Skeletal muscle tissue (tissue), 4 donors: ENCODE measurements at regions not wholly inside any gene's neighbourhood (a gene's known extent, or its start where the extent isn't known, plus 50 kb on each side); places are given as distances from the start of the nearest gene placed in this dataset. TPM values are rescaled to one million over a fixed set of nuclear protein-coding genes. Genes with fewer than 3 reads are reported as not detected.
"Not testable (repeated sequence)": the region's sequence is repeated elsewhere in the genome, so short reads cannot be mapped to it uniquely, and the experiment has no call there.

Experiments used
- H3K27ac ChIP-seq: one replicate; pipeline ENCODE4 v1.7.0; 2013; ENCODE audit warnings: mild to moderate bottlenecking, low read depth, low read length, inconsistent platforms
- H3K27me3 ChIP-seq, 3 donors: one replicate each; pipeline ENCODE4 v1.7.0; 2013; ENCODE audit warnings: low read length in 3 of 3; ENCODE audit not compliant: control insufficient read depth in 3 of 3, insufficient read depth in 3 of 3
- H3K36me3 ChIP-seq, 3 donors: one replicate each; pipeline ENCODE4 v1.7.0; 2013; ENCODE audit warnings: low read length in 3 of 3; ENCODE audit not compliant: control insufficient read depth in 3 of 3, insufficient read depth in 3 of 3
- H3K4me1 ChIP-seq, 3 donors: one replicate each; pipeline ENCODE4 v1.7.0; 2013; ENCODE audit warnings: low read length in 3 of 3, mild to moderate bottlenecking in 3 of 3; ENCODE audit not compliant: control insufficient read depth in 3 of 3, insufficient read depth in 3 of 3
- H3K4me3 ChIP-seq, 3 donors: one replicate each; pipeline ENCODE4 v1.7.0; 2013; ENCODE audit warnings: low read length in 3 of 3
- H3K9ac ChIP-seq, 3 donors: one replicate each; pipeline ENCODE4 v1.7.0; 2013; ENCODE audit warnings: low read length in 3 of 3, mild to moderate bottlenecking in 3 of 3, moderate library complexity in 2 of 3, low read depth in 1 of 3
- H3K9me3 ChIP-seq, 3 donors: one replicate each; pipeline ENCODE4 v1.7.0; 2013; ENCODE audit warnings: low read length in 3 of 3; ENCODE audit not compliant: control insufficient read depth in 3 of 3
- small RNA-seq: library from RNA; depleted of rRNA; stranded (forward); fragments of <200 nt; gene quantifications from one replicate; pipeline ENCODE3, GENCODE V24; 2014
- donor health status: Osteomylitis.

GRCh38 chr4:52512291-52512690 lies 146.8 kb downstream of the USP46 start:
- Histone ChIP-seq H3K4me3 (no peak overlapping the region), H3K27ac (no peak overlapping the region), H3K9ac (no peak overlapping the region)

GRCh38 chr4:52522093-52522492 lies 137.0 kb downstream of the USP46 start:
- H3K36me3 ChIP-seq, H3K27ac ChIP-seq: not testable (repeated sequence)

More at GRCh38 chr4:52512291-52512690, 146.8 kb downstream of the USP46 start:
- Histone ChIP-seq H3K36me3 (no peaks in the 10 kb centered on the region), H3K27me3 (no peaks in the 10 kb centered on the region), H3K4me1 (peaks cover 0 to 2% (median 0%) of the 10 kb centered on the region in 3 donors), H3K9me3 (no peaks in the 10 kb centered on the region)

GRCh38 chr4:52529983-52530382 lies 129.1 kb downstream of the USP46 start:
- H3K27ac ChIP-seq: no peak overlapping the region
- H3K9me3 ChIP-seq: no peaks in the 10 kb centered on the region
- H3K4me3 ChIP-seq: no peak overlapping the region
- H3K36me3 ChIP-seq: no peaks in the 10 kb centered on the region
- H3K27me3 ChIP-seq: no peaks in the 10 kb centered on the region
- no peak overlapping the region for H3K9ac ChIP-seq
- no peaks in the 10 kb centered on the region for H3K4me1 ChIP-seq

More at GRCh38 chr4:52522093-52522492, 137.0 kb downstream of the USP46 start:
- H3K9me3 ChIP-seq, H3K4me3 ChIP-seq, H3K27me3 ChIP-seq, H3K4me1 ChIP-seq, H3K9ac ChIP-seq: not testable (repeated sequence)

- Histone ChIP-seq H3K9me3 (no peaks in the 10 kb centered on the region), H3K27ac (no peak overlapping the region), H3K36me3 (no peaks in the 10 kb centered on the region)
These were observed 123.3 kb downstream of the USP46 start for GRCh38 chr4:52535793-52536192.

More at GRCh38 chr4:52535793-52536192, 123.3 kb downstream of the USP46 start:
- Histone ChIP-seq H3K27me3 (no peaks in the 10 kb centered on the region), H3K4me3 (no peak overlapping the region), H3K4me1 (no peaks in the 10 kb centered on the region), H3K9ac (no peak overlapping the region)

Small RNA genes in the stretch of these regions (small RNA-seq; reads per million reads assigned to genes)
- gene RNU6-1252P: not detected
